ENCODE measurements at regions not wholly inside any gene's neighbourhood (a gene's known extent, or its start where the extent isn't known, plus 50 kb on each side); places are given as distances from the start of the nearest gene placed in this dataset.

GRCh38 chr5:102690910-102691309 lies 64.2 kb upstream of the PAM start:
- H2BK12ac ChIP-seq (ENCODE audit: low read depth, low read length) = no peak overlapping the region
- H2BK120ac ChIP-seq (replicated peaks; ENCODE audit: low read depth, low read length) = no peak overlapping the region
- H3K79me1 ChIP-seq (ENCODE audit: low read depth, low read length) = no peaks in the 10 kb centered on the region
- H2AK5ac ChIP-seq (ENCODE audit: low read depth, low read length) = no peak overlapping the region
- ChIA-PET POLR2A (ENCODE audit: partially characterized antibody) (no interaction called here), CTCF (ENCODE audit: partially characterized antibody) (interaction anchor here (0.9 to 3.8 kb wide), 2 partner anchors 9 to 534 kb away, joined by 3 to 20 read pairs; no protein-coding TSS in a partner anchor)
- H3K4me2 ChIP-seq (ENCODE audit: insufficient read depth in 1 of 2, low read depth in 2 of 2, low read length in 2 of 2) = no peak overlapping the region
- WGBS, 2 experiments (ENCODE audit: extremely low coverage in 1 of 2, insufficient coverage in 1 of 2, insufficient read length in 1 of 2, insufficient replicate concordance in 2 of 2, low coverage in 1 of 2, low lambda C conversion rate in 2 of 2, missing lambda C conversion rate in 1 of 2) = 90% methylated on average over 2 of the region's 2 CpGs; no CpG with 5 or more reads in 1 of the 2 experiments
- TF ChIP-seq SAP30 (IDR thresholded peaks at IDR 0.05; ENCODE audit: insufficient read depth, insufficient replicate concordance, low read length) = no peak
- TF ChIP-seq KDM4A (IDR thresholded peaks at IDR 0.05; ENCODE audit: low read depth, low read length, severe bottlenecking) = no peak
- H3K27me3 ChIP-seq (replicated peaks in 1 of 4; ENCODE audit: control insufficient read depth in 3 of 4, extremely low read depth in 1 of 4, insufficient read depth in 3 of 4, low read length in 3 of 4) = no peaks in the 10 kb centered on the region
- no peak overlapping the region for H4K91ac ChIP-seq (replicated peaks; ENCODE audit: insufficient read length, low read length)
- no peaks in the 10 kb centered on the region for H3K36me3 ChIP-seq (ENCODE audit: control insufficient read depth in 2 of 4, insufficient read depth in 4 of 4, low read length in 3 of 4)
- H2BK15ac ChIP-seq (ENCODE audit: low read length) = no peak overlapping the region
- no peak overlapping the region for H3K4ac ChIP-seq (replicated peaks; ENCODE audit: insufficient read length, low read depth, low read length)
- peaks cover 16 to 18% of the 10 kb centered on the region in 2 experiments for H3K9me3 ChIP-seq (ENCODE audit: insufficient read depth in 2 of 2, low read depth in 1 of 2, low read length in 1 of 2)
- no peak overlapping the region for H3K9ac ChIP-seq (replicated peaks in 1 of 4; ENCODE audit: extremely low read depth in 1 of 4, low read depth in 3 of 4, low read length in 3 of 4)
- no peak overlapping the region for H3K18ac ChIP-seq (ENCODE audit: extremely low read depth, low read length)
- FAIRE-seq (no peak), DNase-seq (ENCODE audit: low read depth in 1 of 2, low spot score in 2 of 2) (no peak)
- H3K4me3 ChIP-seq (ENCODE audit: extremely low read depth in 1 of 4, insufficient read depth in 2 of 4, low read depth in 3 of 4, low read length in 4 of 4) = no peak overlapping the region
- no peak overlapping the region for H2BK5ac ChIP-seq (ENCODE audit: low read depth, low read length)
- no peak overlapping the region for H3K56ac ChIP-seq (replicated peaks; ENCODE audit: insufficient read length, low read depth, low read length)
- H2AFZ ChIP-seq (ENCODE audit: low read length) = no peak overlapping the region
- H3K14ac ChIP-seq (ENCODE audit: insufficient read length) = no peak overlapping the region
- H3K27ac ChIP-seq (ENCODE audit: low read depth, low read length) = no peak overlapping the region
- no peaks in the 10 kb centered on the region for H3K23me2 ChIP-seq (ENCODE audit: low read depth, low read length)
- no peak overlapping the region for H3K23ac ChIP-seq (ENCODE audit: insufficient read length)
- no peaks in the 10 kb centered on the region for H3K4me1 ChIP-seq (replicated peaks in 1 of 4; ENCODE audit: control insufficient read depth in 3 of 4, insufficient read depth in 4 of 4, low read length in 3 of 4)
- no peak overlapping the region for H2BK20ac ChIP-seq (ENCODE audit: low read length)
- H4K20me1 ChIP-seq (replicated peaks in 1 of 2; ENCODE audit: control insufficient read depth in 1 of 2, insufficient read depth in 2 of 2, low read length in 2 of 2) = no peaks in the 10 kb centered on the region
- H4K5ac ChIP-seq (ENCODE audit: insufficient read length, low read depth, low read length) = no peak overlapping the region
- no peak overlapping the region for H4K8ac ChIP-seq (ENCODE audit: extremely low read depth, insufficient read depth, low read length)
- H3K79me2 ChIP-seq (ENCODE audit: control insufficient read depth in 1 of 2, insufficient read depth in 2 of 2, low read length in 2 of 2) = no peaks in the 10 kb centered on the region
